DMS114 treated with DMSO at 0.1 percent for 48 hours (cell line): ENCODE measurements at regions not wholly inside any gene's neighbourhood (a gene's known extent, or its start where the extent isn't known, plus 50 kb on each side); places are given as distances from the start of the nearest gene placed in this dataset.
"Not testable (repeated sequence)": the region's sequence is repeated elsewhere in the genome, so short reads cannot be mapped to it uniquely, and the experiment has no call there.

Experiments used
- DNase-seq: peaks from one replicate; lab custom pipeline; 2025; ENCODE audit not compliant: unreplicated experiment; lab: John Stamatoyannopoulos, UW

DNA sequence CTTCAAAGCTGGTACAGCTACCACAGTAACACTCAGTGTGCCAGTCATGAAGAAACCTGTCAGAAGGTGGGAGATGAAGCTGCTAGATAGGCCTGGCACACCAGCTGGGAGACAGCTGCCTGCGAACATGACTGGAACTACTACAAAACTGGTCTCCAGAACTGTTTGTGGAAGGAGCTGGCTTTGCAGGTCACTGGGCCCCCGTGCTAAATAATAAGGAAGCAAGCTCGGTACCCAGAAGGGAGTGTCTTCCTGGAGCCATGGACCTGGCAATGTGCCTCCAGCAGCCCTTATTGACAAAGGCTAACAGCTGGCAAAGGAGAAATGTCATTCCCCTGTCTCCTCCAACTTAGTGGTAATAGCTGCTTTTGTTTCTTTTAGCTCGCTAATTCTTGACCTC lies 1217.6 kb upstream of the LRRN3 start:
- no peak for DNase-seq

- DNase-seq = no peak
These were observed 1211.6 kb upstream of the LRRN3 start for GRCh38 chr7:109879287-109879828.

- DNase-seq = no peak
These were observed 1200.3 kb upstream of the LRRN3 start for GRCh38 chr7:109890622-109891021.

DNA sequence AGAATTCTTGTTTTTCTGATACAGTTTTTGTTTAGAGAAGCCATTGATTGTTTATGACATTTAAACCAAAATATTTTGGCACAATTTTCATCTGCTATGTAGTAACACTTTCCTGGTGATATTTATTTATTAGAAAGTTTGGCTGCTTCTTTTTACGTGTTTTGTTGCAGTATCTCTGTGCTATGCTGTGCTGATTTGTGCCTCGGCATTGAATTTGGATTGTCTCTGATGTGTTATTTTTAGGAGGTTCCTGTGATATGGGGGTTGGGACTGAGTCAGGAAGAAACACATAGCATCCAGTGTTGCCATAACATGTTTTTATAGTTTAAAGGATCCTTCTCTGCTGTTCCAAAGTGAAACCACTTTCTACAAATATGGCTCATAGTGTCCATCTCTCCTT lies 1197.7 kb upstream of the LRRN3 start:
- DNase-seq = no peak

DNA sequence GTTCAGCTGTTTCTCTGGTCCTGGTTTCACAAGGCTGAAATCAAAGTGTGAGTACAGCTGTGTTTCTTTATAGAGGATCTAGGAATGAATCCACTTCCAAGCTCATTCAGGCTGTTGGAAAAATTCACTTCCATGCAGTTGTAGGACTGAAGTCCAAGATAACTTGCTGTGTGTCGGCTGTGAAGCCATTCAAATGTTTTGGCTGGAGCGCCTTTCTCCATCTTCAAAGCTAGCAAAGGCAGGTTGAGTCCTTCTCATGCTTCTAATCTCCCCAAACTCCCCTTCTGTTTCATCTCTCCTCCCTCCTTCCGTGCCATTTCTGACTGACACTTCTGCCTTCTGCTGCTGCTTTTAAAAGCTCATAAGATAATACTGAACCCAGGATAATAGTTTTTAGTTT lies 1195.4 kb upstream of the LRRN3 start:
- DNase-seq = no peak

- no peak for DNase-seq
These were observed 1189.0 kb upstream of the LRRN3 start for GRCh38 chr7:109901926-109902325.

GRCh38 chr7:109905368-109906065 lies 1185.4 kb upstream of the LRRN3 start:
- DNase-seq = not testable (repeated sequence)

GRCh38 chr7:109915670-109916069 lies 1175.3 kb upstream of the LRRN3 start:
- no peak for DNase-seq

- no peak for DNase-seq
These were observed 1164.2 kb upstream of the LRRN3 start for GRCh38 chr7:109926738-109927137.

GRCh38 chr7:109930049-109930448 lies 1160.9 kb upstream of the LRRN3 start:
- no peak for DNase-seq

DNA sequence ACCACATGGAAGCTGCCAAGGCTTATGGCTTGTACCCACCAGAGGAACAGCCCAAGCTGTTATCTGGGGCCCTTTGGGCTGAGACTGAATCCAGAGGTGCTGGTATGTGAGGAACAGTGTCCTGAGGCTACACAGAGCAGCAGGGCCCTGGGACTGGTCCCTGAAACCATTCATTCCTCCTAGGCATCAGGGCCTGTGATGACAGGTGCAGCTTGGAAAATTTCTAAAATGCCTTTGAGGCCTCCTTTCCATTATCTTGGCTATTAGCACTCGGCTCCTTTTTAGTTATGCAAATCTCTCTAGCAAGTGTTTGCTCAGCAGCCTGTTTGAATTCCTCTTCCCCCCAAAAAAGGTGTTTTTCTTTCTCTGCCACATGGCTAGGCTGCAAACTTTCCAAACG lies 1151.7 kb upstream of the LRRN3 start:
- no peak for DNase-seq

- no peak for DNase-seq
These were observed 1145.0 kb upstream of the LRRN3 start for GRCh38 chr7:109945820-109946518.

DNA sequence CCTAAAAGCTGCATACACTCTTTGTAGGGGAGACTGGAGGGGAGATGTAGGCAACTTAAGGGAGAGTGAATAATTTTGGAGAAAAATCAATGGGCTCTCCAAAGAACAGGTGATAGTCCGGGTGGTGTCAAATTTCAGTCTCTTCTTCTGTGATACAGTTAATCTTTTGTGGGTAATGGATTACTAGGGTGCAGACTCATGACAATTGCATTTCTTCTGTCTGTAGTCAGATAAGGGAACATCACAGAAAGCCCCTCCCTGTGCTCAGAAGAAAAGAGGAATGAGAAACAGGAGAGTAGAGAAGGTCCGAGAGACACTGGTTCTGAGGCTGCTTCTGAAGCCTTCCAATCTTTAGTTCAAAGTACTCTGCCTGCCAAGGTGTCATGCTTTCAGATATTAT lies 1140.7 kb upstream of the LRRN3 start:
- DNase-seq = no peak

- no peak for DNase-seq
These were observed 1139.9 kb upstream of the LRRN3 start for GRCh38 chr7:109950821-109951564.

DNA sequence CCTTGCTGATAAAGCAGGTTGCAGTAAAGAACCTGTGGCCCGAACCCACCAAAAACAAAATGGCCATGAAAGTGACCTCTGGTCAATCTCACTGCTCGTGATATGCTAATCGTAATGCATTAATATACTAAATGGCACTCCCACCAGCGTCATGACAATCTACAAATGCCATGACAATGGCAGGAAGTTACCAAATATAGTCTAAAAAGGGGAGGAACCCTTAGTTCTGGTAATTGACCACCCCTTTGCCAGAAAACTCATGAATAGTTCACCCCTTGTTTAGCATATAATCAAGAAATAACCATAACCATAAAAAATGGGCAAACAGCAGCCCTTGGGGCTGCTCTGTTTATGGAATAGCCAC lies 1139.4 kb upstream of the LRRN3 start:
- no peak for DNase-seq

DNA sequence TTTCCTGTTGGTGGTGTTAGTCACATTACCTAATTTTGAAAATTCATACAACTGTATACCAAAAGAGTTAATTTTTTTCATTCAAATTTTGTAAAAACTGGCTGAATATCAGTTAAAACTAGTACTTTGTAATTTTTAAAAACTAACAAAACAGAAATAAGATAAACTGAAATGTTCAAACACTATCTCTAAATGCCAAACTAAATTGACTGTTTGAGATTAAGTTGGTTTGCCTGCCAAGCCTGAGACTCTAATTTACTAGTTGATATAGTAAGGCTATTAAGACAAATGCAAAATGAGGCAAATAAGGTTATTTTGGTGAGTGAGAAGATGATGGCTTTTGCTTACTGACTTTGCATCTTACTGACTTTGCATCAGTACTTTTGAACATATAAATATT lies 1134.9 kb upstream of the LRRN3 start:
- no peak for DNase-seq

DNA sequence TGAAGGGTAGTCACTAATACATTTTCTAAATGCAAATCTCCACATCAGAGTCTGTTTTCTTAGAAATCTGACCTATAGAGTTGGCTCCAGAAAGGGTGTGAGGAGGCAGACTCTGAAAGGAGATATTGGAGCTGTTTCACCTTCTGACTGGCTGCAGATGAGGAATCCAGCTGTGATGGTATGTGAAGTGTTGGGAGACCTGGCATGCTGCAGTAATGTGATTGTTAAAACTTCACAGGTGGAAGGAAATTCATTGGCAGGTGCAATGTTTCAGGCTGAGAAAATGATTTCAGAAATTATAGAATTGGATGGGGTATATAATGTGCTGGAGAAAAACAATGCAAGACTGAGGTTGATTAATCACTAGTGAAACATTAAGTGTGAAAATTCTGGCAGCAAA lies 1134.0 kb upstream of the LRRN3 start:
- DNase-seq = no peak

GRCh38 chr7:109963741-109964140 lies 1127.2 kb upstream of the LRRN3 start:
- no peak for DNase-seq

GRCh38 chr7:109964780-109965179 lies 1126.1 kb upstream of the LRRN3 start:
- no peak for DNase-seq

GRCh38 chr7:109967406-109967805 lies 1123.5 kb upstream of the LRRN3 start:
- no peak for DNase-seq

DNA sequence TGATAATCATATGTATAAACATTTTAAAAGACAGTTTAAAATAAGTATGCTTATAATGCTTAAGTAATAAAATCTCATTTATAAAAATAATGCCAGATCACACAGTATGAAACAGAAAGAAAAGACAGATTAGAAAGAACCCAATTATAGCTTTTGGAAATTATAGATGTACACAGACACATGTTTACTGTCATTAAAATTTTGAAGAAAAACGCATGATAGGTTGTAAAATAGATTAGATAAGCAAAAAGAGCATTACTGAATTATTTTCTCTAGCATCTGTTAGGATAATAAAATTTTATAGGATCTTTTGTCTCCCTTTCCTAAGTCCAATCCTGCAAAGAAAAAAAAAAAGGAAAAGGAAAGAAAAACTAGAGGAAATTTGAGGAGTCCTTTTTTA lies 1107.3 kb upstream of the LRRN3 start:
- DNase-seq = no peak

DNA sequence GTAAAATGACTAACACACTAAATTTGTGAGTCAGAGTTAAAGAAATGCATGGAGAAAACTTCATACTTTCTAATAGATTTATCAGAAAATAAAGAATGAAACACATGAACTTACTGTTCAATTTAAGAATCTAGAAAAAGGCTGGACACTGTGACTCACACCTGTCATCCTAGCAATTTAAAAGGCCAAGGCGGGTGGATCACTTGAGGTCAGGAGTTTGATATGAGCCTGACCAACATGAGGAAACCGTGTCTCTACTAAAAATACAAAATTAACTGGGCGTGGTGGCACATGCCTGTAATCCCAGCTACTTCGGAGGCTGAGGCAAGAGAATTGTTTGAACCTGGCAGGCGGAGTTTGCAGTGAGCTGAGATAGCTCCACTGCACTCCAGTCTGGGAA lies 1106.2 kb upstream of the LRRN3 start:
- no peak for DNase-seq
